AG09309 (cell line): ENCODE measurements at regions not wholly inside any gene's neighbourhood (a gene's known extent, or its start where the extent isn't known, plus 50 kb on each side); places are given as distances from the start of the nearest gene placed in this dataset.

ENCODE experiments used
- DNase-seq: peaks from one replicate; pipeline ENCODE4 v3.0.0-alpha.2; 2010; ENCODE audit warnings: low read depth
- H3K4me3 ChIP-seq: 2 replicates; pipeline ENCODE4 v1.5.1; 2011; ENCODE audit warnings: mild to moderate bottlenecking, low read depth, low read length, moderate library complexity; ENCODE audit not compliant: control insufficient read depth
- CTCF ChIP-seq: IDR thresholded peaks from 2 replicates; pipeline ENCODE4 v1.5.1; 2011; ENCODE audit warnings: mild to moderate bottlenecking, low read depth, low read length, inconsistent platforms; ENCODE audit not compliant: insufficient read depth, control insufficient read depth; ENCODE audit errors: missing control alignments

- no peak for DNase-seq
- no peak for TF ChIP-seq CTCF
- H3K4me3 ChIP-seq: no peak overlapping the region
Measured at GRCh38 chr6:19988555-19988954, 151.4 kb downstream of the ID4 start.

- DNase-seq: no peak
- TF ChIP-seq CTCF: no peak
- H3K4me3 ChIP-seq: no peak overlapping the region
Measured at GRCh38 chr6:19991176-19991575, 154.0 kb downstream of the ID4 start.

- no peak for DNase-seq
- no peak overlapping the region for H3K4me3 ChIP-seq
- no peak for TF ChIP-seq CTCF
Measured at GRCh38 chr6:19994909-19995308, 157.7 kb downstream of the ID4 start.

- no peak for DNase-seq
- H3K4me3 ChIP-seq: no peak overlapping the region
- TF ChIP-seq CTCF: no peak
Measured at GRCh38 chr6:19995575-19996257, 158.5 kb downstream of the ID4 start.

- H3K4me3 ChIP-seq: no peak overlapping the region
- TF ChIP-seq CTCF: no peak
- no peak for DNase-seq
Measured at GRCh38 chr6:19997104-19997503, 159.9 kb downstream of the ID4 start.

GRCh38 chr6:19998541-19998940, 161.4 kb downstream of the ID4 start:
- TF ChIP-seq CTCF: no peak
- no peak overlapping the region for H3K4me3 ChIP-seq
- DNase-seq: no peak

- no peak for DNase-seq
- no peak for TF ChIP-seq CTCF
- no peak overlapping the region for H3K4me3 ChIP-seq
Measured at GRCh38 chr6:19999319-20000191, 162.4 kb downstream of the ID4 start.
